ENCODE measurements at regions not wholly inside any gene's neighbourhood (a gene's known extent, or its start where the extent isn't known, plus 50 kb on each side); places are given as distances from the start of the nearest gene placed in this dataset.

- TF ChIP-seq, protein P1, sequence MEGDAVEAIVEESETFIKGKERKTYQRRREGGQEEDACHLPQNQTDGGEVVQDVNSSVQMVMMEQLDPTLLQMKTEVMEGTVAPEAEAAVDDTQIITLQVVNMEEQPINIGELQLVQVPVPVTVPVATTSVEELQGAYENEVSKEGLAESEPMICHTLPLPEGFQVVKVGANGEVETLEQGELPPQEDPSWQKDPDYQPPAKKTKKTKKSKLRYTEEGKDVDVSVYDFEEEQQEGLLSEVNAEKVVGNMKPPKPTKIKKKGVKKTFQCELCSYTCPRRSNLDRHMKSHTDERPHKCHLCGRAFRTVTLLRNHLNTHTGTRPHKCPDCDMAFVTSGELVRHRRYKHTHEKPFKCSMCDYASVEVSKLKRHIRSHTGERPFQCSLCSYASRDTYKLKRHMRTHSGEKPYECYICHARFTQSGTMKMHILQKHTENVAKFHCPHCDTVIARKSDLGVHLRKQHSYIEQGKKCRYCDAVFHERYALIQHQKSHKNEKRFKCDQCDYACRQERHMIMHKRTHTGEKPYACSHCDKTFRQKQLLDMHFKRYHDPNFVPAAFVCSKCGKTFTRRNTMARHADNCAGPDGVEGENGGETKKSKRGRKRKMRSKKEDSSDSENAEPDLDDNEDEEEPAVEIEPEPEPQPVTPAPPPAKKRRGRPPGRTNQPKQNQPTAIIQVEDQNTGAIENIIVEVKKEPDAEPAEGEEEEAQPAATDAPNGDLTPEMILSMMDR (IDR thresholded peaks at IDR 0.05): no peak
- no peak for TF ChIP-seq POLR2A (IDR thresholded peaks at IDR 0.05)
- no peak for TF ChIP-seq EP300 (IDR thresholded peaks at IDR 0.05; ENCODE audit: low read depth)
- no peak for TF ChIP-seq POLR2AphosphoS5 (IDR thresholded peaks at IDR 0.05)
These were observed 707.8 kb upstream of the AMOT start for GRCh38 chrX:113548308-113549015.
